HEK293 (cell line): ENCODE measurements at regions not wholly inside any gene's neighbourhood (a gene's known extent, or its start where the extent isn't known, plus 50 kb on each side); places are given as distances from the start of the nearest gene placed in this dataset.

Source experiments
- CTCF ChIA-PET: fragments of 350-600 bp; formaldehyde crosslinking; extraction: SDS; loops from one replicate; lab custom pipeline; 2021; ENCODE audit warnings: antibody characterized with exemption; lab: Yijun Ruan, JAX
- POLR2A ChIA-PET: fragments of 300-600 bp; formaldehyde crosslinking; extraction: SDS; loops from one replicate; lab custom pipeline; 2020; ENCODE audit warnings: antibody characterized with exemption, inconsistent platforms; lab: Yijun Ruan, JAX
- H3K27ac ChIP-seq: fragments of 200-500 bp; sonication (Bioruptor generic); 2 replicates; pipeline ENCODE4 v1.5.1; 2014; ENCODE audit warnings: low read depth, low read length, control low read depth, inconsistent platforms; ENCODE audit errors: extremely low read depth
- H3K36me3 ChIP-seq, 2 experiments: fragments of 200-500 bp in 1 of 2; sonication (Bioruptor generic) in 1 of 2; 1 replicate in 1 of 2; 2 replicates in 1 of 2; pipeline ENCODE4 v1.5.1; 2014 to 2017; ENCODE audit warnings: inconsistent platforms in 2 of 2, low read length in 2 of 2; ENCODE audit not compliant: control insufficient read depth in 2 of 2, insufficient read depth in 1 of 2
- H3K4me1 ChIP-seq: fragments of 200-500 bp; sonication (Bioruptor generic); 2 replicates; pipeline ENCODE4 v1.5.1; 2014; ENCODE audit warnings: mild to moderate bottlenecking, low read length, inconsistent platforms; ENCODE audit not compliant: control insufficient read depth, insufficient read depth
- H3K4me3 ChIP-seq: 2 replicates; pipeline ENCODE4 v1.5.1; 2011; ENCODE audit warnings: low read depth, mild to moderate bottlenecking, control low read depth, low read length, moderate library complexity
- H3K9me3 ChIP-seq: fragments of 200-500 bp; sonication (Bioruptor generic); 2 replicates; pipeline ENCODE4 v1.5.1; 2014; ENCODE audit warnings: low read depth, low read length, inconsistent platforms; ENCODE audit not compliant: control insufficient read depth, insufficient read depth
- GFI1B ChIP-seq: fragments of 450-650 bp; formaldehyde crosslinking; IDR thresholded peaks from 2 replicates; pipeline ENCODE4 v1.5.1; 2016; ENCODE audit warnings: missing biosample characterization, missing genetic modification characterization
- HOXA7 ChIP-seq: sonication (generic); formaldehyde crosslinking; IDR thresholded peaks from 2 replicates; pipeline ENCODE4 v1.8.1; 2022; ENCODE audit warnings: missing genetic modification reagents, borderline replicate concordance
- KLF17 ChIP-seq: fragments of 450-650 bp; formaldehyde crosslinking; IDR thresholded peaks from 2 replicates; pipeline ENCODE4 v1.5.1; 2016; ENCODE audit warnings: missing biosample characterization, missing genetic modification characterization
- PBX3 ChIP-seq: sonication (generic); formaldehyde crosslinking; IDR thresholded peaks from 2 replicates; pipeline ENCODE4 v1.8.1; 2022; ENCODE audit warnings: mild to moderate bottlenecking, moderate library complexity, missing genetic modification reagents
- REST ChIP-seq: fragments of 450-650 bp; formaldehyde crosslinking; IDR thresholded peaks from 2 replicates; pipeline ENCODE4 v1.5.1; 2016; ENCODE audit warnings: missing biosample characterization, missing genetic modification characterization
- SALL2 ChIP-seq: fragments of 450-650 bp; formaldehyde crosslinking; IDR thresholded peaks from 2 replicates; pipeline ENCODE4 v1.5.0; 2017; ENCODE audit warnings: missing biosample characterization, mild to moderate bottlenecking, missing genetic modification characterization, borderline replicate concordance
- YY2 ChIP-seq: fragments of 450-650 bp; formaldehyde crosslinking; IDR thresholded peaks from 2 replicates; pipeline ENCODE4 v1.5.1; 2016; ENCODE audit warnings: missing biosample characterization, missing genetic modification characterization
- ZBTB1 ChIP-seq: fragments of 450-650 bp; formaldehyde crosslinking; IDR thresholded peaks from 2 replicates; pipeline ENCODE4 v1.5.1; 2016; ENCODE audit warnings: missing biosample characterization, missing genetic modification characterization
- ZBTB20 ChIP-seq: fragments of 450-650 bp; formaldehyde crosslinking; IDR thresholded peaks from 2 replicates; pipeline ENCODE4 v1.5.1; 2016; ENCODE audit warnings: missing biosample characterization, missing genetic modification characterization
- ZEB2 ChIP-seq: fragments of 450-650 bp; formaldehyde crosslinking; IDR thresholded peaks from 2 replicates; pipeline ENCODE4 v1.5.1; 2016; ENCODE audit warnings: missing biosample characterization, missing genetic modification characterization
- ZNF132 ChIP-seq: fragments of 450-650 bp; formaldehyde crosslinking; IDR thresholded peaks from 2 replicates; pipeline ENCODE4 v1.5.1; 2017; ENCODE audit warnings: missing biosample characterization, missing genetic modification characterization, borderline replicate concordance
- ZNF133 ChIP-seq: fragments of 450-650 bp; formaldehyde crosslinking; IDR thresholded peaks from 2 replicates; pipeline ENCODE4 v1.5.1; 2016; ENCODE audit warnings: missing biosample characterization, missing genetic modification characterization
- ZNF174 ChIP-seq: fragments of 450-650 bp; formaldehyde crosslinking; IDR thresholded peaks from 2 replicates; pipeline ENCODE4 v1.5.0; 2017; ENCODE audit warnings: missing biosample characterization, mild to moderate bottlenecking, missing genetic modification characterization
- ZNF2 ChIP-seq: fragments of 450-650 bp; formaldehyde crosslinking; IDR thresholded peaks from 2 replicates; pipeline ENCODE4 v1.5.1; 2016; ENCODE audit warnings: missing biosample characterization, missing genetic modification characterization
- ZNF266 ChIP-seq: fragments of 450-650 bp; formaldehyde crosslinking; IDR thresholded peaks from 2 replicates; pipeline ENCODE4 v1.5.1; 2016; ENCODE audit warnings: missing biosample characterization, missing genetic modification characterization, low read depth
- ZNF292 ChIP-seq: fragments of 450-650 bp; formaldehyde crosslinking; IDR thresholded peaks from 2 replicates; pipeline ENCODE4 v1.5.1; 2016; ENCODE audit warnings: low read depth, missing biosample characterization, missing genetic modification characterization, borderline replicate concordance
- ZNF341 ChIP-seq: fragments of 450-650 bp; formaldehyde crosslinking; IDR thresholded peaks from 2 replicates; pipeline ENCODE4; 2016; ENCODE audit warnings: low read depth, missing biosample characterization, missing genetic modification characterization
- ZNF514 ChIP-seq: fragments of 450-650 bp; formaldehyde crosslinking; IDR thresholded peaks from 2 replicates; pipeline ENCODE4 v1.5.1; 2016; ENCODE audit warnings: missing biosample characterization, missing genetic modification characterization
- ZNF521 ChIP-seq: fragments of 450-650 bp; formaldehyde crosslinking; IDR thresholded peaks from 2 replicates; pipeline ENCODE4 v1.5.1; 2017; ENCODE audit warnings: missing biosample characterization, mild to moderate bottlenecking, missing genetic modification characterization
- ZNF670 ChIP-seq: fragments of 450-650 bp; formaldehyde crosslinking; IDR thresholded peaks from 2 replicates; pipeline ENCODE4 v1.5.1; 2016; ENCODE audit warnings: missing biosample characterization, missing genetic modification characterization, low read depth
- ZNF791 ChIP-seq: fragments of 450-650 bp; formaldehyde crosslinking; IDR thresholded peaks from 2 replicates; pipeline ENCODE4 v1.5.1; 2016; ENCODE audit warnings: missing biosample characterization, missing genetic modification characterization
- TF ChIP-seq, protein P1 (sequence below): fragments of 450-650 bp; formaldehyde crosslinking; IDR thresholded peaks from 2 replicates; pipeline ENCODE4 v1.5.1; 2016; ENCODE audit warnings: missing biosample characterization, missing genetic modification characterization
- TF ChIP-seq, protein P2 (sequence below): fragments of 450-650 bp; formaldehyde crosslinking; IDR thresholded peaks from 2 replicates; pipeline ENCODE4 v1.5.1; 2016; ENCODE audit warnings: missing biosample characterization, missing genetic modification characterization
- TF ChIP-seq, protein P3 (sequence below): fragments of 450-650 bp; formaldehyde crosslinking; IDR thresholded peaks from 2 replicates; pipeline ENCODE4 v1.5.1; 2017; ENCODE audit warnings: missing biosample characterization, missing genetic modification characterization

DNA sequence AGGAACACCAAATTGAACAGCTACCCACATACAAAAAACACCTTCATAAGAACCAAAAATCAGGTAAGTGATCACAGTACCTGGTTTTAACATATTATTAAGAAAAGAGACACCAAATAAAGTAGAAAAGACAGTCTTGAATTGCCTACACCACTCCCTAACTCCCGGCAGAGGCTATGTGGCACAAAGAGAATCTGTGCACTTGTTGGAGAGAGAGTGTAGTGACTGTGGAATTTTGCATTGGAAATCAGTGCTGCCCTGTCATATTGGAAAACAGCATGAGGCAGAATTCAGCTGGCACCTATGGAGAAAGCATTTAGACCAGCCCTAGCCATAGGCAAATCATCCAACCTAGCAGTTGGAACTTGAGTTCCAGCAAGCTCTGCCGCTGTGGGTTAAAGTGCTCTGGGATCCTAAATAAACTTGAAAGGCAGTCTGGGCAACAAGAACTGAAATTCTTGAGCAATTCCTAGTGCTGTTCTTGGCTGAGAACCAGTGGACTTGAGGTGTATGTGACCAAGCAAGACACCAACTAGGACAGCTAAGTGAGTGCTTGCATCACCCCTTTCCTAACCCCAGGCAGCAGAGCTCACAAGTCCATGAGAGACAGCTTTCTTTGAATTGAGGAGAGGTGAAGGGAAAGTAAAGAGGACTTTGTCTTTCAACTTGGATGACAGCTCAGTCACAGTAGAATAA is 969.6 kb upstream of the ALCAM start (continued):
- TF ChIP-seq ZBTB1 (tag by site-specific recombination) = no peak

DNA sequence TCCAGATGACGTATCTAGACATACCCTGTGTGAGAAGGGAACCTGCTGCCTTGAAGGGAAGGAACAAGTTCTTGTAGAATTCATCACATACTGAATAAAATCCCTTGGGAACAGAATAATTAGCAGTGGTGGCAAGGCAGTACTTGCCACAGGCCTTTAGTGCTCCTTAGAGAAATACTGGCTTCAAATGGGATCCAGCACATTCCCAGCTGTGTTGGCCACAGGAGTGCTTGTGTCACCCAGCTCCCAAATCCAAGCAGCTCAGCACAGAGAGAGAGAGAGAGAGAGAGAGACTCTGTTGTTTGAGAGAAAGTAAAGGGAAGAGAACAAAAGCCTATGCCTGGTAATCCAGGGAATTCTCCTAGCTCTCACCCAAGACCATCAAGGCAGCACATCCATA is 969.0 kb upstream of the ALCAM start:
- H3K9me3 ChIP-seq = no peaks in the 10 kb centered on the region
- no peaks in the 10 kb centered on the region for H3K4me1 ChIP-seq
- no peak overlapping the region for H3K4me3 ChIP-seq
- ChIA-PET CTCF (no interaction called here), POLR2A (no interaction called here)
- H3K36me3 ChIP-seq = no peaks in the 10 kb centered on the region
- no peak overlapping the region for H3K27ac ChIP-seq
- no peak for TF ChIP-seq ZBTB20 (tag by site-specific recombination)
- TF ChIP-seq KLF17 (tag by site-specific recombination) = no peak
- TF ChIP-seq YY2 (tag by site-specific recombination) = no peak
- TF ChIP-seq HOXA7 (CRISPR knock-in tag) = no peak
- TF ChIP-seq SALL2 (tag by site-specific recombination) = no peak
- no peak for TF ChIP-seq ZNF2
- TF ChIP-seq, protein P1, sequence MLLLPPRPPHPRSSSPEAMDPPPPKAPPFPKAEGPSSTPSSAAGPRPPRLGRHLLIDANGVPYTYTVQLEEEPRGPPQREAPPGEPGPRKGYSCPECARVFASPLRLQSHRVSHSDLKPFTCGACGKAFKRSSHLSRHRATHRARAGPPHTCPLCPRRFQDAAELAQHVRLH = no peak
- TF ChIP-seq, protein P2, sequence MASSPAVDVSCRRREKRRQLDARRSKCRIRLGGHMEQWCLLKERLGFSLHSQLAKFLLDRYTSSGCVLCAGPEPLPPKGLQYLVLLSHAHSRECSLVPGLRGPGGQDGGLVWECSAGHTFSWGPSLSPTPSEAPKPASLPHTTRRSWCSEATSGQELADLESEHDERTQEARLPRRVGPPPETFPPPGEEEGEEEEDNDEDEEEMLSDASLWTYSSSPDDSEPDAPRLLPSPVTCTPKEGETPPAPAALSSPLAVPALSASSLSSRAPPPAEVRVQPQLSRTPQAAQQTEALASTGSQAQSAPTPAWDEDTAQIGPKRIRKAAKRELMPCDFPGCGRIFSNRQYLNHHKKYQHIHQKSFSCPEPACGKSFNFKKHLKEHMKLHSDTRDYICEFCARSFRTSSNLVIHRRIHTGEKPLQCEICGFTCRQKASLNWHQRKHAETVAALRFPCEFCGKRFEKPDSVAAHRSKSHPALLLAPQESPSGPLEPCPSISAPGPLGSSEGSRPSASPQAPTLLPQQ (tag by site-specific recombination) = no peak
- no peak for TF ChIP-seq ZNF133
- no peak for TF ChIP-seq ZNF266 (tag by site-specific recombination)
- TF ChIP-seq ZNF174 (tag by site-specific recombination) = no peak
- no peak for TF ChIP-seq GFI1B (tag by site-specific recombination)
- TF ChIP-seq ZEB2 (tag by site-specific recombination) = no peak
- no peak for TF ChIP-seq PBX3 (CRISPR knock-in tag)
- TF ChIP-seq ZNF514 (tag by site-specific recombination) = no peak

DNA sequence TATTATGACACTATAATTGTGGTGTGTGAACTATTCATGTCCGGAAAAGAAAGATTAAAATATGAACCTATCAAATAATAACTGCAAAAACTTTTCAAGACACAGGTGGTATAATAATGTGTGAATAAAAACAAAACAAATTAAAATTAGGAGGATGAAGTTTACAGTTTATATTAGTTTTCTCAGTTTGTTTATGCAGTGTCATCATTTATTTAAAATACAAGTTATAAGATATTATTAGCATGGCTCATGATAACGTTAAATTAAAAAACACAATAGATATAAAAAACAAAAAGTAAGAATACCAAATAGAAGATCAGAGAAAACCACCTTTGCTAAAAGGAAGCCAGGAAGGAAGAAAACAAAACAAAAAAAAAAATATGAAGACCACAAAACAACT is 963.8 kb upstream of the ALCAM start:
- H3K4me1 ChIP-seq = no peaks in the 10 kb centered on the region
- H3K36me3 ChIP-seq = no peaks in the 10 kb centered on the region
- no peaks in the 10 kb centered on the region for H3K9me3 ChIP-seq
- H3K4me3 ChIP-seq = no peak overlapping the region
- no peak overlapping the region for H3K27ac ChIP-seq
- POLR2A ChIA-PET = no interaction called here
- CTCF ChIA-PET = no interaction called here
- TF ChIP-seq ZNF292 (tag by site-specific recombination) = no peak
- no peak for TF ChIP-seq ZNF521
- no peak for TF ChIP-seq ZNF132
- TF ChIP-seq PBX3 (CRISPR knock-in tag) = no peak
- no peak for TF ChIP-seq ZNF670
- TF ChIP-seq REST = no peak
- TF ChIP-seq ZNF791 (tag by site-specific recombination) = no peak
- TF ChIP-seq, protein P3, sequence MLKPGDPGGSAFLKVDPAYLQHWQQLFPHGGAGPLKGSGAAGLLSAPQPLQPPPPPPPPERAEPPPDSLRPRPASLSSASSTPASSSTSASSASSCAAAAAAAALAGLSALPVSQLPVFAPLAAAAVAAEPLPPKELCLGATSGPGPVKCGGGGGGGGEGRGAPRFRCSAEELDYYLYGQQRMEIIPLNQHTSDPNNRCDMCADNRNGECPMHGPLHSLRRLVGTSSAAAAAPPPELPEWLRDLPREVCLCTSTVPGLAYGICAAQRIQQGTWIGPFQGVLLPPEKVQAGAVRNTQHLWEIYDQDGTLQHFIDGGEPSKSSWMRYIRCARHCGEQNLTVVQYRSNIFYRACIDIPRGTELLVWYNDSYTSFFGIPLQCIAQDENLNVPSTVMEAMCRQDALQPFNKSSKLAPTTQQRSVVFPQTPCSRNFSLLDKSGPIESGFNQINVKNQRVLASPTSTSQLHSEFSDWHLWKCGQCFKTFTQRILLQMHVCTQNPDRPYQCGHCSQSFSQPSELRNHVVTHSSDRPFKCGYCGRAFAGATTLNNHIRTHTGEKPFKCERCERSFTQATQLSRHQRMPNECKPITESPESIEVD (tag by site-specific recombination) = no peak
- no peak for TF ChIP-seq ZNF341 (tag by site-specific recombination)
